ENCODE measurements at regions not wholly inside any gene's neighbourhood (a gene's known extent, or its start where the extent isn't known, plus 50 kb on each side); places are given as distances from the start of the nearest gene placed in this dataset.
"Not testable (repeated sequence)": the region's sequence is repeated elsewhere in the genome, so short reads cannot be mapped to it uniquely, and the experiment has no call there.

DNA sequence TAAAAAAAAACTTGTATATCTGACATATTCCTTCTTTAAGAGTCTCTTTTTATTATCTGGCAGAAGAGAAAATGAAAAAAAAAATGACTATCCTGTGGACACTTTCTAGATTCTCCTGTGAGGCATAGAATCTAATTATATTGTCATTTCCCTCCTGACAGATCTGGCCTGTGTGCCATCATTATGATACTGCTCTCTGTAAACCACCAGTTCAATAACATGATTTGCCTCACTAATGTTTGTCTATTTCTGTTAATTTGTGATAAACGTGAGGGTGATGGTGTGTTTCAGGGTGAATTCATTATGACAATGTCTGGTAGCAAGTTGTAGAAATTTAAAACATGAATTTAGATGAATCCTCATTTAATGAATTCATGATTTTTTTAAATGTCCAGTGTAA is 844.5 kb upstream of the ADGRB3 start:
- 22 to 31% methylated on average over 1 of the region's 1 CpG for WGBS, 2 donors
- TF ChIP-seq, protein P1, sequence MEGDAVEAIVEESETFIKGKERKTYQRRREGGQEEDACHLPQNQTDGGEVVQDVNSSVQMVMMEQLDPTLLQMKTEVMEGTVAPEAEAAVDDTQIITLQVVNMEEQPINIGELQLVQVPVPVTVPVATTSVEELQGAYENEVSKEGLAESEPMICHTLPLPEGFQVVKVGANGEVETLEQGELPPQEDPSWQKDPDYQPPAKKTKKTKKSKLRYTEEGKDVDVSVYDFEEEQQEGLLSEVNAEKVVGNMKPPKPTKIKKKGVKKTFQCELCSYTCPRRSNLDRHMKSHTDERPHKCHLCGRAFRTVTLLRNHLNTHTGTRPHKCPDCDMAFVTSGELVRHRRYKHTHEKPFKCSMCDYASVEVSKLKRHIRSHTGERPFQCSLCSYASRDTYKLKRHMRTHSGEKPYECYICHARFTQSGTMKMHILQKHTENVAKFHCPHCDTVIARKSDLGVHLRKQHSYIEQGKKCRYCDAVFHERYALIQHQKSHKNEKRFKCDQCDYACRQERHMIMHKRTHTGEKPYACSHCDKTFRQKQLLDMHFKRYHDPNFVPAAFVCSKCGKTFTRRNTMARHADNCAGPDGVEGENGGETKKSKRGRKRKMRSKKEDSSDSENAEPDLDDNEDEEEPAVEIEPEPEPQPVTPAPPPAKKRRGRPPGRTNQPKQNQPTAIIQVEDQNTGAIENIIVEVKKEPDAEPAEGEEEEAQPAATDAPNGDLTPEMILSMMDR (IDR thresholded peaks at IDR 0.05) = no peak
- no peaks in the 10 kb centered on the region for H3K4me1 ChIP-seq
- ATAC-seq = no peak
- H3K36me3 ChIP-seq = no peaks in the 10 kb centered on the region
- H3K9me3 ChIP-seq = no peaks in the 10 kb centered on the region
- no peak for FAIRE-seq
- no peak for DNase-seq
- no peak overlapping the region for H3K27ac ChIP-seq
- intact Hi-C loops (cut with DNase I) = no loop called here
- H3K27me3 ChIP-seq = no peaks in the 10 kb centered on the region
- no peak overlapping the region for H3K4me3 ChIP-seq

DNA sequence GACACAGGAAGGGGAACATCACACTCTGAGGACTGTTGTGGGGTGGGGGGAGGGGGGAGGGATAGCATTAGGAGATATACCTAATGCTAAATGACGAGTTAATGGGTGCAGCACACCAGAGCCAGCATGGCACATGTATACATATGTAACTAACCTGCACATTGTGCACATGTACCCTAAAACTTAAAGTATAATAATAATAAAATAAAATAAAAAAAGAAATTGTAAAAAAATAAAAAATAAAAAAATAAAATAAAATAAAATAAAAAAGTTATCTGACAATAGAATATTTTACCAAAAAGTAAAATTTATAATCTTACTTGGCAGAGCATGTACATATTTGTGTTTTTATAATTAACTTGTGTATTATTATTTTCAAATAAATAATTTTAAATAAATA is 848.0 kb upstream of the ADGRB3 start:
- H3K27me3 ChIP-seq; DNase-seq; intact Hi-C loops (cut with DNase I); H3K4me3 ChIP-seq; ATAC-seq; H3K36me3 ChIP-seq; H3K4me1 ChIP-seq; H3K27ac ChIP-seq; H3K9me3 ChIP-seq: not testable (repeated sequence)
- WGBS, 2 donors = 30 to 58% methylated on average over 1 of the region's 1 CpG
- peak; percentile 78 for FAIRE-seq

- FAIRE-seq = no peak
- no peak for ATAC-seq
- TF ChIP-seq, protein P1 (IDR thresholded peaks at IDR 0.05) = no peak
Measured at GRCh38 chr6:67779876-67780275, 855.2 kb upstream of the ADGRB3 start.

DNA sequence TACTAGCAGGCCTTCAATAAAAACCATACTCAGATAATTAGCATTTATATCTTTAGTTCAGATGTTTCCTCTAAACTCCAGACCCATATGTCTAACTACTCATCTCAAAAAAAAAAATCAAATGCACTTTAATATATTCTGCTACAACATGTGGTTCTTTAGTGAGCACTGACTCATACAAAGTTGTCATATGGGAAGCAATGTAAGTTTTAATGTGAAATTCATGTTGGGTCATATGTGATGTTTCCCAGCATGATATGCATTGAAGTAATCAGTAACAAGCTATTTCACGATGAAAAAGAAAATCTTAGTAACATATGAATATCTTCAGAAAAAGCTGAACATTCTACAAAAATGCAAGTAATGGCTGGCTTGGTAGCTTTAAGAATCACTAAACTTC is 859.7 kb upstream of the ADGRB3 start:
- TF ChIP-seq, protein P1 (IDR thresholded peaks at IDR 0.05) = no peak
- no peak for ATAC-seq
- Histone ChIP-seq H3K4me1 (no peaks in the 10 kb centered on the region), H3K4me3 (no peak overlapping the region), H3K27ac (no peak overlapping the region), H3K9me3 (no peaks in the 10 kb centered on the region), H3K27me3 (no peaks in the 10 kb centered on the region), H3K36me3 (no peaks in the 10 kb centered on the region)
- intact Hi-C loops (cut with DNase I) = no loop called here
- no peak for FAIRE-seq
- DNase-seq = no peak
- 13 to 15% methylated on average over 1 of the region's 1 CpG for WGBS, 2 donors

More at GRCh38 chr6:67779876-67780275, 855.2 kb upstream of the ADGRB3 start:
- no peak overlapping the region for H3K4me3 ChIP-seq
- H3K27me3 ChIP-seq = no peaks in the 10 kb centered on the region
- no peak for DNase-seq
- intact Hi-C loops (cut with DNase I) = no loop called here
- H3K9me3 ChIP-seq = no peaks in the 10 kb centered on the region
- H3K27ac ChIP-seq = no peak overlapping the region
- no peaks in the 10 kb centered on the region for H3K4me1 ChIP-seq
- 59 to 79% methylated on average over 3 of the region's 3 CpGs for WGBS, 2 donors
- H3K36me3 ChIP-seq = no peaks in the 10 kb centered on the region

DNA sequence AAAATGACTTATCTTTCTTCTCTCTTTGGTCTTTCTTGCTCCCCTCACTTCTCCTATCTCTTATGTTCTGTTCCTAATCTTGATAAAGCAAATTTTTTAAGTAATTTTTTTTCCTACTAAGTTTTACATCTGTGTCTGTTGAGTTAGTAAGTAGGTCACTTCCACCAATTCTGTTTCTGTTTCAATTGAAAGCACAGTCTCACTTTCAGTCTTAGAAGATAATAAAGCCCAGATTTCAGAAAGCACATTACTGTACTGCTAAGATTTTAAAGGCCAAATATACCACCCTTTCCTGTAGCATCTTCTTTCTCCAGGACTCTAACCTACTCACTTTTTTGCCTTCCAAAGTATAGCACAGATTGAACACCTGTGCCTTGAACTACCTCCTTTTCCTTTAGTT is 866.1 kb upstream of the ADGRB3 start:
- no peaks in the 10 kb centered on the region for H3K4me1 ChIP-seq
- intact Hi-C loops (cut with DNase I) = no loop called here
- no peaks in the 10 kb centered on the region for H3K27me3 ChIP-seq
- TF ChIP-seq, protein P1 (IDR thresholded peaks at IDR 0.05) = no peak
- ATAC-seq (no peak), FAIRE-seq (no peak), DNase-seq (no peak)
- H3K27ac ChIP-seq = no peak overlapping the region
- H3K36me3 ChIP-seq = no peaks in the 10 kb centered on the region
- no peak overlapping the region for H3K4me3 ChIP-seq
- no peaks in the 10 kb centered on the region for H3K9me3 ChIP-seq

DNA sequence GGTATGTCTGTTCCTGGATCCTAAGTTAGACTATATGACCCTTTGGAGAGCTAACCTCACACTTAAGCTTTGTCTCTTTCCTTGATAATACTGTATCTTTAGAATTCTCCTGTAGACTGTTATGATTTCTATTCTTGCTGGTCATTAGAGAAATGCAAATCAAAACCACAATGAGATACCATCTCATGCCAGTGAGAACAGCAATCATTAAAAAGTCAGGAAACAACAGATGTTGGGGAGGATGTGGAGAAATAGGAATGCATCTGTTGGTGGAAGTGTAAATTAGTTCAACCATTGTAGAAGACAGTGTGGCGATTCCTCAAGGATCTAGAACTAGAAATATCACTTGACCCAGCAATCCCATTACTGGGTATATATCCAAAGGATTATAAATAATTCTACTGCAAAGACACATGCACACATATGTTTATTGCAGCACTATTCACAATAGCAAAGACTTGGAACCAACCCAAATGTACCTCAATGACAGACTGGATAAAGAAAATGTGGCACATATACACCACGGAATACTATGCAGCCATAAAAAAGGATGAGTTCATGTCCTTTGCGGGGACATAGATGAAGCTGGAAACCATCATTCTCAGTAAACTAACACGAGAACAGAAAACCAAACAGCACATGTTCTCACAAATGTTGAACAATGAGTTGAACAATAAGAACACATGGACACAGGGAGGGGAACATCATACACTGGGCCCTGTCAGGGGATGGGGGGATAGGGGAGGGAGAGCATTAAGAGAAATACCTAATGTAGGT is 867.8 kb upstream of the ADGRB3 start:
- H3K9me3 ChIP-seq; H3K36me3 ChIP-seq; intact Hi-C loops (cut with DNase I); H3K4me3 ChIP-seq; FAIRE-seq; ATAC-seq; H3K27ac ChIP-seq; DNase-seq; H3K4me1 ChIP-seq; H3K27me3 ChIP-seq: not testable (repeated sequence)
- 65 to 71% methylated on average over 4 of the region's 4 CpGs for WGBS, 2 donors

All from pancreas (tissue), 10 donors.